Left ventricle myocardium inferior (tissue), 1 donor: ENCODE measurements at regions not wholly inside any gene's neighbourhood (a gene's known extent, or its start where the extent isn't known, plus 50 kb on each side); places are given as distances from the start of the nearest gene placed in this dataset.

ENCODE experiments used
- DNase-seq: peaks from one replicate; pipeline ENCODE4 v3.0.0-alpha.2; 2020
- H3K27ac ChIP-seq: fragments of 200-600 bp; replicated peaks from 2 replicates; pipeline ENCODE4 v1.8.0; 2021
- H3K27me3 ChIP-seq: fragments of 200-600 bp; 2 replicates; pipeline ENCODE4 v1.8.0; 2021; ENCODE audit warnings: low read depth
- H3K36me3 ChIP-seq: fragments of 200-600 bp; 2 replicates; pipeline ENCODE4 v1.8.0; 2021
- H3K4me1 ChIP-seq: fragments of 200-600 bp; 2 replicates; pipeline ENCODE4 v1.8.0; 2021
- H3K4me3 ChIP-seq: fragments of 200-600 bp; 2 replicates; pipeline ENCODE4 v1.8.0; 2021; ENCODE audit warnings: mild to moderate bottlenecking, moderate library complexity
- H3K9me3 ChIP-seq: fragments of 200-600 bp; replicated peaks from 2 replicates; pipeline ENCODE4 v1.8.0; 2021
- CTCF ChIP-seq: fragments of 200-600 bp; IDR thresholded peaks from 2 replicates; pipeline ENCODE4 v1.8.0; 2021; ENCODE audit warnings: antibody characterized with exemption, mild to moderate bottlenecking, borderline replicate concordance
- intact Hi-C: fragments of 100-400 bp; cut with micrococcal nuclease; formaldehyde crosslinking; loops from one replicate; pipeline ENCODE4 v1.11.0; 2022
- donor health status: DM: no; HTN: yes; CAD: no; lungs with severe emphysema.

GRCh38 chr1:63199706-63200335 is 122.5 kb upstream of the FOXD3 start:
- peaks cover 48% of the 10 kb centered on the region for H3K27me3 ChIP-seq
- DNase-seq: no peak
- no peak for TF ChIP-seq CTCF
- no peak overlapping the region for H3K27ac ChIP-seq
- intact Hi-C loops: no loop called here
- no peaks in the 10 kb centered on the region for H3K9me3 ChIP-seq
- H3K4me3 ChIP-seq: no peak overlapping the region
- no peaks in the 10 kb centered on the region for H3K36me3 ChIP-seq
- no peaks in the 10 kb centered on the region for H3K4me1 ChIP-seq

- no peaks in the 10 kb centered on the region for H3K36me3 ChIP-seq
- TF ChIP-seq CTCF: no peak
- intact Hi-C loops: no loop called here
Observed at GRCh38 chr1:63200676-63201075, 121.7 kb upstream of the FOXD3 start.

GRCh38 chr1:63203641-63204040 is 118.7 kb upstream of the FOXD3 start:
- H3K4me1 ChIP-seq: no peaks in the 10 kb centered on the region
- intact Hi-C loops: no loop called here

More at GRCh38 chr1:63200676-63201075, 121.7 kb upstream of the FOXD3 start:
- Histone ChIP-seq H3K27ac (no peak overlapping the region), H3K4me3 (no peak overlapping the region), H3K9me3 (no peaks in the 10 kb centered on the region), H3K27me3 (peaks cover 43% of the 10 kb centered on the region), H3K4me1 (no peaks in the 10 kb centered on the region)
- DNase-seq: no peak

GRCh38 chr1:63205776-63206175 is 116.6 kb upstream of the FOXD3 start:
- intact Hi-C loops: no loop called here
- no peak for TF ChIP-seq CTCF
- Histone ChIP-seq H3K4me3 (no peak overlapping the region), H3K27ac (no peak overlapping the region), H3K9me3 (no peaks in the 10 kb centered on the region), H3K36me3 (no peaks in the 10 kb centered on the region), H3K27me3 (peaks cover 31% of the 10 kb centered on the region), H3K4me1 (no peaks in the 10 kb centered on the region)
- DNase-seq: no peak

More at GRCh38 chr1:63203641-63204040, 118.7 kb upstream of the FOXD3 start:
- no peak for TF ChIP-seq CTCF
- Histone ChIP-seq H3K27me3 (peaks cover 43% of the 10 kb centered on the region), H3K27ac (no peak overlapping the region), H3K9me3 (no peaks in the 10 kb centered on the region), H3K4me3 (no peak overlapping the region), H3K36me3 (no peaks in the 10 kb centered on the region)
- DNase-seq: no peak

GRCh38 chr1:63214553-63214952 is 107.8 kb upstream of the FOXD3 start:
- H3K4me3 ChIP-seq: no peak overlapping the region
- intact Hi-C loops: no loop called here
- no peaks in the 10 kb centered on the region for H3K36me3 ChIP-seq
- no peak for TF ChIP-seq CTCF
- peaks cover 17% of the 10 kb centered on the region for H3K27me3 ChIP-seq
- no peaks in the 10 kb centered on the region for H3K4me1 ChIP-seq
- H3K9me3 ChIP-seq: peaks cover 24% of the 10 kb centered on the region
- DNase-seq: no peak
- H3K27ac ChIP-seq: no peak overlapping the region

- Histone ChIP-seq H3K9me3 (no peaks in the 10 kb centered on the region), H3K36me3 (no peaks in the 10 kb centered on the region), H3K4me3 (no peak overlapping the region), H3K27ac (no peak overlapping the region), H3K27me3 (peaks cover 10% of the 10 kb centered on the region), H3K4me1 (no peaks in the 10 kb centered on the region)
- no peak for TF ChIP-seq CTCF
- no peak for DNase-seq
- intact Hi-C loops: no loop called here
Observed at GRCh38 chr1:63223426-63223825, 98.9 kb upstream of the FOXD3 start.
